Peyer's patch (tissue), 4 donors: ENCODE measurements at regions not wholly inside any gene's neighbourhood (a gene's known extent, or its start where the extent isn't known, plus 50 kb on each side); places are given as distances from the start of the nearest gene placed in this dataset.

ENCODE experiments used
- DNase-seq, 3 donors: peaks; one replicate each; pipeline ENCODE4 v3.0.0-alpha.2; 2017 to 2019
- H3K27ac ChIP-seq, 4 donors: fragments of 200-600 bp; sonication (generic); one replicate each; pipeline ENCODE4 v1.5.1; 2016 to 2019
- H3K27me3 ChIP-seq, 2 donors: fragments of 200-600 bp; sonication (generic); one replicate each; pipeline ENCODE4 v1.5.1; 2019
- H3K36me3 ChIP-seq, 3 donors: fragments of 200-600 bp; sonication (generic); one replicate each; pipeline ENCODE4 v1.5.1; 2016 to 2019
- H3K4me1 ChIP-seq, 4 donors: fragments of 200-600 bp; sonication (generic); one replicate each; pipeline ENCODE4 v1.5.1; 2016 to 2019
- H3K4me3 ChIP-seq, 4 donors: fragments of 200-600 bp; sonication (generic); 1 replicate in 3 of 4; 2 replicates in 1 of 4; pipeline ENCODE4 v1.5.1; 2016 to 2019; ENCODE audit warnings: mild to moderate bottlenecking in 1 of 4
- H3K9me3 ChIP-seq, 4 donors: fragments of 200-600 bp; sonication (generic); one replicate each; pipeline ENCODE4 v1.5.1; 2016 to 2019; ENCODE audit warnings: mild to moderate bottlenecking in 1 of 4
- POLR2A ChIP-seq, 2 donors: fragments of 450-650 bp; IDR thresholded peaks; one replicate each; pipeline ENCODE4 v1.5.1; 2017; ENCODE audit warnings: antibody characterized with exemption in 2 of 2, mild to moderate bottlenecking in 2 of 2, moderate library complexity in 2 of 2
- TF ChIP-seq, protein P1 (sequence below), 6 experiments: fragments of 450-650 bp in 4 of 6; fragments of 200-600 bp in 2 of 6; sonication (generic) in 1 of 6; IDR thresholded peaks; one replicate each; pipeline ENCODE4 v1.5.1; 2017 to 2019; ENCODE audit warnings: antibody characterized with exemption in 6 of 6, mild to moderate bottlenecking in 3 of 6, moderate library complexity in 1 of 6

GRCh38 chr3:22210693-22211092 lies 459.7 kb upstream of the ZNF385D start:
- no peak for DNase-seq
- no peaks in the 10 kb centered on the region for H3K27me3 ChIP-seq
- H3K4me1 ChIP-seq, result no peaks in the 10 kb centered on the region
- H3K9me3 ChIP-seq, result no peaks in the 10 kb centered on the region
- H3K4me3 ChIP-seq, result no peak overlapping the region
- H3K27ac ChIP-seq, result no peak overlapping the region
- H3K36me3 ChIP-seq, result no peaks in the 10 kb centered on the region
- no peak for TF ChIP-seq POLR2A (IDR thresholded peaks at IDR 0.05)
- TF ChIP-seq, protein P1, sequence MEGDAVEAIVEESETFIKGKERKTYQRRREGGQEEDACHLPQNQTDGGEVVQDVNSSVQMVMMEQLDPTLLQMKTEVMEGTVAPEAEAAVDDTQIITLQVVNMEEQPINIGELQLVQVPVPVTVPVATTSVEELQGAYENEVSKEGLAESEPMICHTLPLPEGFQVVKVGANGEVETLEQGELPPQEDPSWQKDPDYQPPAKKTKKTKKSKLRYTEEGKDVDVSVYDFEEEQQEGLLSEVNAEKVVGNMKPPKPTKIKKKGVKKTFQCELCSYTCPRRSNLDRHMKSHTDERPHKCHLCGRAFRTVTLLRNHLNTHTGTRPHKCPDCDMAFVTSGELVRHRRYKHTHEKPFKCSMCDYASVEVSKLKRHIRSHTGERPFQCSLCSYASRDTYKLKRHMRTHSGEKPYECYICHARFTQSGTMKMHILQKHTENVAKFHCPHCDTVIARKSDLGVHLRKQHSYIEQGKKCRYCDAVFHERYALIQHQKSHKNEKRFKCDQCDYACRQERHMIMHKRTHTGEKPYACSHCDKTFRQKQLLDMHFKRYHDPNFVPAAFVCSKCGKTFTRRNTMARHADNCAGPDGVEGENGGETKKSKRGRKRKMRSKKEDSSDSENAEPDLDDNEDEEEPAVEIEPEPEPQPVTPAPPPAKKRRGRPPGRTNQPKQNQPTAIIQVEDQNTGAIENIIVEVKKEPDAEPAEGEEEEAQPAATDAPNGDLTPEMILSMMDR (IDR thresholded peaks at IDR 0.05), result no peak

GRCh38 chr3:22216601-22217000 lies 465.6 kb upstream of the ZNF385D start:
- Histone ChIP-seq H3K27me3 (no peaks in the 10 kb centered on the region), H3K4me3 (no peak overlapping the region), H3K36me3 (no peaks in the 10 kb centered on the region), H3K4me1 (no peaks in the 10 kb centered on the region), H3K9me3 (no peaks in the 10 kb centered on the region), H3K27ac (no peak overlapping the region)
- no peak for TF ChIP-seq POLR2A (IDR thresholded peaks at IDR 0.05)
- TF ChIP-seq, protein P1 (IDR thresholded peaks at IDR 0.05), result no peak
- DNase-seq, result no peak

DNA sequence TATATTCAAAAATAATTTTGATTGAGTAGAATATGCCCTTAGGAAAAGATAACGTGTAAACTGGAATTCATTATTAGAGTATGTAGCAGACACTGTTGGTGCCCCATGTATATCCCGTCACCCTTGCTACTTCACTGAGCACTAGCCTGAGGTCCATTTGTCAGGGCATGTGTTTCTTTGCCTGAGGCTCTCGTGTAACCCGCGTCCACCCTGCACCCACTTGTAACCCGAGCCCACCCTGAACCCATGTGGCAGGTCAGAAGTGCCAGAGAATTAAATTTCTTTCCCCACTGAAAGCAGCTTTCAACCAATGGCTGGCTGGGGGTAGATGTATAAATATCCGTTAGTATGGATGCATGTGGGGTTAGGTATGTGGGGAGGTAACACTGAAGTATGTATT lies 474.2 kb upstream of the ZNF385D start:
- H3K4me1 ChIP-seq, result no peaks in the 10 kb centered on the region
- no peaks in the 10 kb centered on the region for H3K36me3 ChIP-seq
- no peak overlapping the region for H3K27ac ChIP-seq
- H3K9me3 ChIP-seq, result no peaks in the 10 kb centered on the region
- H3K27me3 ChIP-seq, result no peaks in the 10 kb centered on the region
- TF ChIP-seq, protein P1 (IDR thresholded peaks at IDR 0.05), result no peak
- no peak for TF ChIP-seq POLR2A (IDR thresholded peaks at IDR 0.05)
- no peak for DNase-seq
- H3K4me3 ChIP-seq, result no peak overlapping the region

- Histone ChIP-seq H3K27me3 (no peaks in the 10 kb centered on the region), H3K4me3 (no peak overlapping the region), H3K9me3 (no peaks in the 10 kb centered on the region), H3K4me1 (no peaks in the 10 kb centered on the region), H3K36me3 (no peaks in the 10 kb centered on the region), H3K27ac (no peak overlapping the region)
- TF ChIP-seq, protein P1 (IDR thresholded peaks at IDR 0.05), result no peak
- no peak for TF ChIP-seq POLR2A (IDR thresholded peaks at IDR 0.05)
- DNase-seq, result no peak
Measured at GRCh38 chr3:22228705-22229104, 477.7 kb upstream of the ZNF385D start.

GRCh38 chr3:22231061-22231460 lies 480.1 kb upstream of the ZNF385D start:
- no peaks in the 10 kb centered on the region for H3K27me3 ChIP-seq
- no peak overlapping the region for H3K27ac ChIP-seq
- no peak for TF ChIP-seq POLR2A (IDR thresholded peaks at IDR 0.05)
- TF ChIP-seq, protein P1 (IDR thresholded peaks at IDR 0.05), result no peak
- H3K36me3 ChIP-seq, result no peaks in the 10 kb centered on the region
- no peak overlapping the region for H3K4me3 ChIP-seq
- DNase-seq, result no peak
- H3K4me1 ChIP-seq, result no peaks in the 10 kb centered on the region
- no peaks in the 10 kb centered on the region for H3K9me3 ChIP-seq
